HG03108 (cell line): ENCODE measurements at regions not wholly inside any gene's neighbourhood (a gene's known extent, or its start where the extent isn't known, plus 50 kb on each side); places are given as distances from the start of the nearest gene placed in this dataset.
"Not testable (repeated sequence)": the region's sequence is repeated elsewhere in the genome, so short reads cannot be mapped to it uniquely, and the experiment has no call there.

Experiments used
- ATAC-seq: cut with Tn5 transposase; IDR thresholded peaks from one replicate; pipeline ENCODE4 v1.9.1; 2021; ENCODE audit warnings: moderate library complexity; ENCODE audit not compliant: unreplicated experiment

DNA sequence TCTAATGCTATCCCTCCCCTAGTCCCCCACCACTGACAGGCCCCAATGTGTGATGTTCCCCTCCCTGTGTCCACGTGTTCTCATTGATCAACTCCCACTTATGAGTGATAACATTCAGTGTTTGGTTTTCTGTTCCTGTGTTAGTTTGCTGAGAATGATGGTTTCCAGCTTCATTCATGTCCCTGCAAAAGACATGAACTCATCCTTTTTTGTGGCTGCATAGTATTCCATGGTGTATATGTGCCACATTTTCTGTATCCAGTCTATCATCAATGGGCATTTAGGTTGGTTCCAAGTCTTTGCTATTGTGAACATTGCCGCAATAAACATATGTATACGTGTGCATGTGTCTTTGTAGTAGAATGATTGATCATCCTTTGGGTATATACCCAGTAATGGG is 153.1 kb downstream of the OR13H1 start:
- ATAC-seq, result not testable (repeated sequence)

- no peak for ATAC-seq
Observed at GRCh38 chrX:131703646-131704045, 159.8 kb downstream of the OR13H1 start.

- ATAC-seq, result peak; percentile 68
Observed at GRCh38 chrX:131704136-131704695, 160.3 kb downstream of the OR13H1 start.

DNA sequence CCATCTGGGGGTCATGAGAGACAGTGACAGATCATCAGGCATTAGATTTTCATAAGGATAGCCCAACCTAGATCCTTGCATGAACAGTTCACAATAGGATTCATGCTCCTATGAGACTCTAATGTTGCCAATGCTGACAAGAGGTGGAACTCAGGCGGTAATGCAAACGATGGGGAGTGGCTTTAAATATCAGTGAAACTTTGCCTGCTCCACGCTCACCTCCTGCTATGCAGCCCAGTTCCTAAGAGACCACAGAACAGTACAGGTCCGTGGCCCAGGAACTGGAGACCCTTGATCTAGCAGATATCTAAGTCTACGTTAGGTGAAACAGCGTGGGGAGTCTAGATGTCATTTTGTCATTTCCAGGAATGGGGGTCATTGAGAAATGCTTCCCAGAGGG is 165.7 kb downstream of the OR13H1 start:
- no peak for ATAC-seq

DNA sequence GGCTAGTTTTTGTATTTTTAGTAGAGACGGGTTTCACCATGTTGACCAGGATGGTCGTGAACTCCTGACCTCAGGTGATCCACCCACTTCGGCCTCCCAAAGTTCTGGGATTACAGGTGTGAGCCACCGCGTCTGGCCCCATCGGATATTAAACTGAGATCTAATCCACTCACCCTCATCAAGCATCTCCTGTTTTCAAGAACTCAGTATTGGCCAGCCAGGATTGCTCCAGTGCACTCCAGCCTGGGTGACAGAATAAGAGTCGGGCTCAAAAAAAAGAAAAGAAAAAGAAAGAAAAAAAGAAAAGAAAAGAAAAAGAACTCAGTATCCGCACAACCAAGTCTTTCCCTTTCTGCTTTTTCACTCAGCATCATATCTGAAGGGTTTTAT is 167.6 kb downstream of the OR13H1 start:
- no peak for ATAC-seq

DNA sequence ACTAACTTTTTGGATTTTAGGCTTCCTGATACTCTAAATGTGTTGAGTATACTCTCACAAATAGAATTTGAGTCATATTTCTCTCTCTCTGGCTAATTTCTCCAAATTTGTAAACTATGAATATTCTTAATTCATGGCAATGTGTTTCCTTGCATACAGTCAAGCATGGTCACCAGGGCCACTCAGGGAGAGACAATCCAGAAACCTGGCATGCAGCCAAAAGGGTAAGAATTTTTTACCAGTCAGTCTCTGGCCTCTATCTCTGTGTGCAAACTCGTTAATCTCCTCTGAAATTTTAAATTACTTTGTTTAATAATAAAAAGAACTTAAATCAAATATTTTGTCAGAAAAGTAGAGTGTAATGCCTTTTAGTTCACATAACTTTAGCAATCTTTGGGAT is 179.8 kb downstream of the OR13H1 start:
- no peak for ATAC-seq

DNA sequence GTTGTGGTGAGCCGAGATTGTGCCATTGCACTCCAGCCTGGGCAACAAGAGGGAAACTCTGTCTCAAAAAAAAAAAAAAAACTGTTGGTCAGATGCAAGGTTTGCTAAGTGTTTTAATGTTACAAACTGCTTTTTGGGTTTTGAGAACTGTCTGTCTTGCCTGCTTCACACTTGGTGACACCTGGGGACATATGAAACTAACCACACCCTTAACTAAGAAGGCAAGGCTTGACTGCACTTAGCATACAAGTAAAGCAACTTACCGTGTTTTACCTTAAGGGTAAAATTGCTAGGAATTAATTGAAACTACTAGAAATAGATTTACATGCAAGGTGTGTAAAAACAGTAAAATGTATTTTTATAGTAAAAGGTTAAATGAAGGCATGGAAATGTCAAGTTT is 180.4 kb downstream of the OR13H1 start:
- no peak for ATAC-seq

DNA sequence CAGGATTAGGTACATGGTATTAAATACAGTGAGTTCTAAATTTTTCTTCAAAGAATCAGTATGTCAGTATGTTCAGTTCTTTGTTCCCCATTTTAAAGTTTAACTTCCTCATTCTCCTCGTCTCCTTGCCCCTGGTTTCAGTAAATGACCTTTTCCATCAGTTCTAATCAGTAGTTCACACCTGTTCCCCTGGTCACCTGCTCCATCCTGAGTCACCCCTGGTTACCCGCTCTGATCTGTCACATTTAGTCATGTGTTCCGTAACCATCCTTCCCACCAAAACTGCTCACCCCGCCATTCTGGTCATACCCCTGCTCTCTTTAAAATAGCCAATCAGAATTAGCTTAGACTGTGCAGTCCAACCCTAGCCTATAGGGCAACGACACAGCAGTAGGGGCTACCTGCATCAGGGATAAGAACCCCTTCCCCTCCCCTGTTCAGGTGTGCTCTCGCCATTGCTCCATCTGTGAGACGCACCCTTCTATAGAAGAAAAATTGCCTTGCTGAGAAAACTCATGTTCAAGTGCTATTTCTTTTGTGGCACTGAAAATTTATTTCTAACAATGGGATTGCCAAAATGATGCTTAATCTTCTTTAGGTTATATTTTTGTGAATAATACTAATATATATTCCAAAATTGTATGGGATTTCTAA is 181.3 kb downstream of the OR13H1 start:
- ATAC-seq, result no peak

DNA sequence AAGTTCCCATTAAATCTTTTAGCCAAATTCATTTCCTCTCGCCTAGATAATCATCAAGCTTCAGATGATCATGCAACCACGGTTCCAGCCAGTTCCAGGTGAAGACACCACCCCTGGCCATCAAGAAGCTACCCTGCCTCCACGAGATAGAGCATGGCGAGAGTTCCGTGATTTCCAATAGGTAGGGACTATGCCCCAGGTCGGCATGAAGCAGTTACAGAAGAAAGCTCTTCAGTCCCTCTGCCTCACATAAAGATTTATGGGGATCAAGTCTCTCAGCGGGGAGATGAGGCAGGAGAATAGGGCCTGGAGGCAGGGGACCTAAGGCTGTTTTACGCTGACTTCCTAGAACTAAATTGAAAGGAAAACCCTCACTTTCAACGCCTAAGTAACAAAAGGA is 183.9 kb downstream of the OR13H1 start:
- no peak for ATAC-seq

DNA sequence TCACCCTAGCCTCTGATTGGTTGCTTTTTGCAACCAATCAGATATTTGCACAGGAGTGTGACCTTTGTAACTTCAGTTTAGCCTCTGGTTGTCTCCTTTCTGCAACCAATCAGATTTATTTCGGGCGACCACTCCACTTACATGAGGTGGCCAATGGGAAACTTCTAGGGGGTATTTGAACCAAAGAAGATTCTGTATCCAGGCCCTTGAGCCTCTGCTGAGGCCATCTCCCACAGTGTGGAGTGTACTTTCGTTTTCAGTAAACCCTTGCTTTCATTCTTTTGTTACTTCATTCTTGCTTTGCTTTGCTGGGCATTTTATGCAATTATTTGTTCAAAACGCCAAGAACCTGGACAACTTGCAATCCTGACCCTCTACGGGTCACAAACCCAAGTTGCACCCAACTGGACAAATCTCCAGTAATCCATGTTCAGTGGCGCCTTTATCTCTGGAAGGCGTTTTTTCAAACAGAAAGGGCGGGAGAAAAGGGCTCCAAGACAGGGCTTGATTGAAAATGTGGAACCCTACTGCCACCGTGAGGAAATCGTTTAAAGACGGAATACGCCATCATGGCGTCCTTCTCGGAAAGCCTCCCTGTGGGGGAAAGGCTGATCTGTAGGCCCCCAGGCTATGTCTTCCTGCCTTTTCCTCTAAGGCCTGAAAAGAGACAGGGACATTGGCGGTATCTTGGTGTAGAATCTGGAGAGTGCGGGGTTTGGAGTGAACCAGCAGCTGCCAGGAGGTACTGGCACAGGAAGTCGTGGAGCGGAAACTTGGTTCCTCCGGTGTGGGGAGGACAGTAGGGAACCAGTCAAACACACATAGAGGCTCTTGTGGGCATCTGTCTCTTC is 184.6 kb downstream of the OR13H1 start:
- ATAC-seq, result peak; percentile 53

DNA sequence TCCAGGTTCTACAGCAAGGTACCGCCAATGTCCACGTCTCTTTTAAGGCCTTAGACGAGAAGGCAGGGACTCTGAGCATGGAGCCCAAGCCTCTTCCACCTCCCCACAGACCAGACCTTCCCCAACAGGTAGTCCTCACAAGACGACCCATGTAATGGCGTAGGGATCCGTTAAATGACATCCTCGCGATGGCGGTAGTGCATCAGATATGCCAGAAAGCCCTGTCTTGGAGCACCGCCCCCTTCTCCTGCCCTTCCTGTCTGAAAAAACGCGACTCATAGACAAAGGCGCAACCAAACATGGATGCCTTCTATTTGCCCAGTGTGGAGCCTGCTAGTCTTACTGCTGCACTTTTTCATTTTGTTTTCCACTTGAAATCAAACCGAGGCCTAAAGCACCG is 185.4 kb downstream of the OR13H1 start:
- ATAC-seq, result peak; percentile 41

DNA sequence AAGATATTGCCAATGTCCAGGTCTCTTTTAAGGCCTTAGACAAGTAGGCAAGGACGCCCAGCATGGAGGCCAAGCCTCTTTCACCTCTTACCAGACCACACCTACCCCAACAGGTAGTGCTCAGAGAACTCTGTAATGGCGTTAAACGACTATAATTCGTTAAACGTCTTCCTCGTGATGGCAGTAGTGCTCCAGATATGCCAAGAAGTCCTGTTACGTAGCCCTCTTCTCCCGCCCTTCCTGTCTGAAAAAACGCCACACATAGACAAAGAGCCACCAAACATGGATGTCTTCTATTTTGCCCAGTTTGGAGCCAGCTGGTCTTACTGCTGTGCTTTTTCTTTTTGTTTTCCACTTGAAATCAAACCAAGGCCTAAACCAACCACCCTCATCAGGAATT is 190.7 kb downstream of the OR13H1 start:
- ATAC-seq, result peak; percentile 72

DNA sequence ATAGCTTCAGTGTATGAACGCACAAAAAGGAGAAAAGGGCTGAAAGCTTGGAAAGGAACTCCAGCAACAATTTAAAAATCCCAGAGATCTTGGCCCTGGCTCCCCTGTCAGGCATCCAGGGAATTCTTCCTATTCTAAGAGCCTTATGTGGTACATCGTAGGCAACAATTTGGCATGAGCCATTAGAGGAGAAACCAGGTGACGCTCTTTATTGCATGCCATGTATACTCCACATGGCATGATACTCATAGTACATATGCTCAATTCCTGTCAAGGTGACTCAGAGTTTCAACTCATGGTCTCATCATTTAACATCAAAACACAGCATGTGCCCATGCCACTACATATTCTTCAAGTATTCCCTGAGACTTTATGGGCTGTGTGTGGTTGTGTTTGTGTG is 191.3 kb downstream of the OR13H1 start:
- ATAC-seq, result no peak

- ATAC-seq, result no peak
Observed at GRCh38 chrX:131739823-131740222, 195.9 kb downstream of the OR13H1 start.

- peak; percentile 53 for ATAC-seq
Observed at GRCh38 chrX:131741103-131741581, 197.3 kb downstream of the OR13H1 start.

DNA sequence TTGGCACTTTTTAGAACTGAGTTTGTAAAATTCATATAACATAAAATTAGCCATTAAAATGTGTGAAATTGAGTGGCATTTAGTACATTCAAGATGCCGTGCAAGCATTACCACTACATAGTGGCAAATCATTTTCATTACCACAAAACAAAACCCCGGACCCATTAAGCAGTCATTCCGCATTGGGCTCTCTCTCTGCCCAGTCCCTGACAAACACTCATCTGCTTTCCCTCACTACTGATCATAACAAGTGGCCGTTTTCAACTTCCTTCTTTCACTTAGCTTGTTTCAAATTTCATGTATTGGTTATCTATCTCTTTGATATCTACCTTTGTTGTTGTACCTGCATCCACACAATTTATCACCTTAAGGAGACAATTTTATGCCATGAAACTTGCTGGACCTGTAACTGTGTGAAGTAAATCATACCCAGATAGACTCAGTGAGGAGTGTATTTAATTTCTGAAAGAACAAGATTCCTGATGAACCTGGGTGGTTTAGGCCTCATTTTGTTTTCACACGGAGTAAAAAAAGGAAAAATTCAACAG is 202.1 kb downstream of the OR13H1 start:
- ATAC-seq, result peak; percentile 3

GRCh38 chrX:131746491-131746968 is 202.7 kb downstream of the OR13H1 start:
- peak; percentile 43 for ATAC-seq

GRCh38 chrX:131747173-131747572 is 203.3 kb downstream of the OR13H1 start:
- ATAC-seq, result peak; percentile 70

DNA sequence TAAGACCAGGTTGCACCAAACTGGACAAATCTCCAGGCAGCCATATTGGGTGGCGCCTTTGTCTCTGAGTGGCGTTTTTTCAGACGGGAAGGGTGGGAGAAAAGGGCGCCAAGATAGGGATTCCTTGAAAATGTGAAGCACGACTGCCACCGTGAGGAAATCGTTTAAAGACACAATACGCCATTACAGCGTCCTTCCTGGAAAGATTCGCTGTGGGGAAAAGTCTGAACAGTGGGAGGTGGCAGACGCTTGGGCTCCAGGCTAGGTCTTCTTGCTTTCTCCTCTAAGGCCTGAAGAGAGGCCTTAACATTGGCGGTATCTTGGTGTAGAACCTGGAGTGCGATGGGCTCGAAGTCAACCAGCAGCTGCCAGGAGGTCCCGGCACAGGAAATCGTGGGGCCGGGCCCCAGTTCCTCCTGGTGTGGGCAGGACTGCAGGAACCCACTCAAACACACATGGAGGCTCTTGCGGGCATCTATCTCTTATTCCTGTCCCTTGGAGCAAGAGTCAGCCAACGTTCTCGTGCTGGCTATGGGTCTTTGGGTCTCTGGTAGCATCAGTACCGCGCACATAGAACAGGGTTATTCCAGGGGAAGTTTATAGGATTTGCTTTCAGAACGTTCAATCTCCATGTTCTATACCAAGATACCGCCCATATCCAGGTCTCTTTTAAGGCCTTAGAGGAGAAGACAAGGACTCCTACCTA is 208.8 kb downstream of the OR13H1 start:
- peak; percentile 44 for ATAC-seq

DNA sequence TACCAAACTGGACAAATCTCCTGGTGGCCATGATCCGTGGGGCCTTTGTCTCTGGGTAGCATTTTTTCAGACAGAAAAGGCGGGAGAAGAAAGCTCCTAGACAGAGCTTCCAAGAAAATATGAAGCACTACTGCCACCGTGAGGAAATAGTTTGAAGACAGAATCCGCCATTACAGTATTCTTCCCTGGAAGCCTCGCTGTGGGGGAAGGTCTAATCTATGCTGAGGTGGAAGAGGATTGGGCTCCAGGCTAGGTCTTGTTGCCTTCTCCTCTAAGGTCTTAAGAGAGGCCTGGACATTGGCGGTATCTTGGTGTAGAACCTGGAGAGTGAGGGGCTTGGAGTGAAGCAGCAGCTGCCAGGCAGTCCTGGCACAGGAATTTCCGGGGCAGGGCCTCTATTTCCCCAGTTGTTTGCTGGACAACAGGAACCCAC is 218.9 kb downstream of the OR13H1 start:
- no peak for ATAC-seq

GRCh38 chrX:131763674-131764073 is 219.8 kb downstream of the OR13H1 start:
- peak; percentile 80 for ATAC-seq
